ENCODE measurements at regions not wholly inside any gene's neighbourhood (a gene's known extent, or its start where the extent isn't known, plus 50 kb on each side); places are given as distances from the start of the nearest gene placed in this dataset.

DNA sequence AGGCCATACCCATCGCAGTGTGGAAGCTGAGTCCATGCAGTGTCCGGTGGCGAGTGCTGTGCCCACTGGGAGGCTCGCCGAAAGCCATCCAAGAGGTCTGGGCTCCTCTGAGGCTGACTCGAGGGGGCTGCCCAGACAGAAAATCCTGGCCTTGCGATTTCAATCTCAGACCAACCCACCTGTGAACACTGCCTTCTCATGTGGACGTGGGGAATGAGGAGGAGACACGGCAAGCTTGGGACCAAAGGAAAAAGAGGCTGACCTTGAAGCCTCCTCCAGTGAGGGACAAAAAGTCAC lies 157.2 kb upstream of the AFDN start:
- TF ChIP-seq, protein P1, sequence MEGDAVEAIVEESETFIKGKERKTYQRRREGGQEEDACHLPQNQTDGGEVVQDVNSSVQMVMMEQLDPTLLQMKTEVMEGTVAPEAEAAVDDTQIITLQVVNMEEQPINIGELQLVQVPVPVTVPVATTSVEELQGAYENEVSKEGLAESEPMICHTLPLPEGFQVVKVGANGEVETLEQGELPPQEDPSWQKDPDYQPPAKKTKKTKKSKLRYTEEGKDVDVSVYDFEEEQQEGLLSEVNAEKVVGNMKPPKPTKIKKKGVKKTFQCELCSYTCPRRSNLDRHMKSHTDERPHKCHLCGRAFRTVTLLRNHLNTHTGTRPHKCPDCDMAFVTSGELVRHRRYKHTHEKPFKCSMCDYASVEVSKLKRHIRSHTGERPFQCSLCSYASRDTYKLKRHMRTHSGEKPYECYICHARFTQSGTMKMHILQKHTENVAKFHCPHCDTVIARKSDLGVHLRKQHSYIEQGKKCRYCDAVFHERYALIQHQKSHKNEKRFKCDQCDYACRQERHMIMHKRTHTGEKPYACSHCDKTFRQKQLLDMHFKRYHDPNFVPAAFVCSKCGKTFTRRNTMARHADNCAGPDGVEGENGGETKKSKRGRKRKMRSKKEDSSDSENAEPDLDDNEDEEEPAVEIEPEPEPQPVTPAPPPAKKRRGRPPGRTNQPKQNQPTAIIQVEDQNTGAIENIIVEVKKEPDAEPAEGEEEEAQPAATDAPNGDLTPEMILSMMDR (IDR thresholded peaks at IDR 0.05; ENCODE audit: extremely low read depth in 1 of 2, insufficient read depth in 1 of 2, low read depth in 1 of 2, low read length in 2 of 2), result no peak
- TF ChIP-seq MYC (IDR thresholded peaks at IDR 0.05; ENCODE audit: low read depth, low read length) (no peak), POLR2AphosphoS5 (IDR thresholded peaks at IDR 0.05; ENCODE audit: insufficient read depth, low read depth, low read length) (no peak), POLR2A (IDR thresholded peaks at IDR 0.05; ENCODE audit: low read depth, low read length) (no peak), EZH2 (IDR thresholded peaks at IDR 0.05; ENCODE audit: borderline replicate concordance, low read depth, low read length, severe bottlenecking) (no peak), FOS (IDR thresholded peaks at IDR 0.05; ENCODE audit: borderline replicate concordance, insufficient read depth, low read length) (no peak)

All from endothelial cell of umbilical vein (primary cell).